ENCODE measurements at regions not wholly inside any gene's neighbourhood (a gene's known extent, or its start where the extent isn't known, plus 50 kb on each side); places are given as distances from the start of the nearest gene placed in this dataset.
"Not testable (repeated sequence)": the region's sequence is repeated elsewhere in the genome, so short reads cannot be mapped to it uniquely, and the experiment has no call there.

- Histone ChIP-seq H3K27ac (no peak overlapping the region), H3K4me3 (no peak overlapping the region), H3K4me2 (ENCODE audit: unreplicated experiment) (no peak overlapping the region), H3K9ac (no peak overlapping the region), H3K4me1 (ENCODE audit: insufficient read depth) (no peaks in the 10 kb centered on the region), H3K36me3 (ENCODE audit: low read depth) (no peaks in the 10 kb centered on the region), H2AFZ (no peak overlapping the region), H3K27me3 (replicated peaks; ENCODE audit: insufficient read depth) (no peaks in the 10 kb centered on the region), H3K9me3 (ENCODE audit: low read depth) (no peaks in the 10 kb centered on the region), H3K79me2 (ENCODE audit: insufficient read depth) (no peaks in the 10 kb centered on the region), H3K9me2 (ENCODE audit: insufficient read depth) (no peaks in the 10 kb centered on the region), H3F3A (ENCODE audit: insufficient read depth) (no peaks in the 10 kb centered on the region), H4K20me1 (ENCODE audit: insufficient read depth) (no peaks in the 10 kb centered on the region)
- TF ChIP-seq EZH2 (IDR thresholded peaks at IDR 0.05; ENCODE audit: insufficient read depth, poor library complexity, severe bottlenecking): no peak
- no peak for TF ChIP-seq EZH2phosphoT487 (IDR thresholded peaks at IDR 0.05; ENCODE audit: insufficient read depth, low read depth)
- WGBS, 2 experiments (ENCODE audit: low coverage in 1 of 2, low lambda C conversion rate in 2 of 2, missing lambda C conversion rate in 2 of 2): 56 to 68% methylated on average over 19 of the region's 19 CpGs
- no peak for DNase-seq
- in situ Hi-C loops (cut with MboI): no loop called here
Observed at GRCh38 chr12:74171478-74171909, 366.1 kb upstream of the ATXN7L3B start.

GRCh38 chr12:74174961-74175360 lies 362.7 kb upstream of the ATXN7L3B start:
- H3K36me3 ChIP-seq (ENCODE audit: low read depth); H2AFZ ChIP-seq; H3K4me2 ChIP-seq (ENCODE audit: unreplicated experiment); H3K9me3 ChIP-seq (ENCODE audit: low read depth); H3K4me3 ChIP-seq; DNase-seq; H3K27ac ChIP-seq; H3K27me3 ChIP-seq (replicated peaks; ENCODE audit: insufficient read depth); H3K4me1 ChIP-seq (ENCODE audit: insufficient read depth); H3K79me2 ChIP-seq (ENCODE audit: insufficient read depth); H3K9me2 ChIP-seq (ENCODE audit: insufficient read depth); H4K20me1 ChIP-seq (ENCODE audit: insufficient read depth); in situ Hi-C loops (cut with MboI); H3K9ac ChIP-seq; H3F3A ChIP-seq (ENCODE audit: insufficient read depth): not testable (repeated sequence)
- 24 to 33% methylated on average over 4 of the region's 4 CpGs for WGBS, 2 experiments (ENCODE audit: low coverage in 1 of 2, low lambda C conversion rate in 2 of 2, missing lambda C conversion rate in 2 of 2)

- no peaks in the 10 kb centered on the region for H3F3A ChIP-seq (ENCODE audit: insufficient read depth)
- no peak for DNase-seq
- no peak overlapping the region for H2AFZ ChIP-seq
- no peaks in the 10 kb centered on the region for H3K4me1 ChIP-seq (ENCODE audit: insufficient read depth)
- no peak overlapping the region for H3K4me3 ChIP-seq
- H3K9ac ChIP-seq: no peak overlapping the region
- peaks cover 3% of the 10 kb centered on the region for H3K9me3 ChIP-seq (ENCODE audit: low read depth)
- no peaks in the 10 kb centered on the region for H3K9me2 ChIP-seq (ENCODE audit: insufficient read depth)
- no peaks in the 10 kb centered on the region for H4K20me1 ChIP-seq (ENCODE audit: insufficient read depth)
- WGBS, 2 experiments (ENCODE audit: low coverage in 1 of 2, low lambda C conversion rate in 2 of 2, missing lambda C conversion rate in 2 of 2): 8 to 9% methylated on average over 2 of the region's 2 CpGs
- in situ Hi-C loops (cut with MboI): no loop called here
- H3K36me3 ChIP-seq (ENCODE audit: low read depth): no peaks in the 10 kb centered on the region
- H3K79me2 ChIP-seq (ENCODE audit: insufficient read depth): no peaks in the 10 kb centered on the region
- H3K27me3 ChIP-seq (replicated peaks; ENCODE audit: insufficient read depth): no peaks in the 10 kb centered on the region
- no peak overlapping the region for H3K4me2 ChIP-seq (ENCODE audit: unreplicated experiment)
- no peak overlapping the region for H3K27ac ChIP-seq
- no peak for TF ChIP-seq EZH2 (IDR thresholded peaks at IDR 0.05; ENCODE audit: insufficient read depth, poor library complexity, severe bottlenecking)
- no peak for TF ChIP-seq EZH2phosphoT487 (IDR thresholded peaks at IDR 0.05; ENCODE audit: insufficient read depth, low read depth)
Observed at GRCh38 chr12:74185360-74185759, 352.3 kb upstream of the ATXN7L3B start.

GRCh38 chr12:74193191-74193590 lies 344.4 kb upstream of the ATXN7L3B start:
- WGBS, 2 experiments (ENCODE audit: low coverage in 1 of 2, low lambda C conversion rate in 2 of 2, missing lambda C conversion rate in 2 of 2): 5 to 14% methylated on average over 2 of the region's 2 CpGs
- Histone ChIP-seq H3K4me1 (ENCODE audit: insufficient read depth) (no peaks in the 10 kb centered on the region), H3K9me3 (ENCODE audit: low read depth) (no peaks in the 10 kb centered on the region), H2AFZ (no peak overlapping the region), H3K4me3 (no peak overlapping the region), H3K36me3 (ENCODE audit: low read depth) (no peaks in the 10 kb centered on the region), H3K9me2 (ENCODE audit: insufficient read depth) (no peaks in the 10 kb centered on the region), H4K20me1 (ENCODE audit: insufficient read depth) (no peaks in the 10 kb centered on the region), H3K27me3 (replicated peaks; ENCODE audit: insufficient read depth) (no peaks in the 10 kb centered on the region), H3K4me2 (ENCODE audit: unreplicated experiment) (no peak overlapping the region), H3F3A (ENCODE audit: insufficient read depth) (no peaks in the 10 kb centered on the region), H3K9ac (no peak overlapping the region), H3K79me2 (ENCODE audit: insufficient read depth) (no peaks in the 10 kb centered on the region), H3K27ac (no peak overlapping the region)
- no peak for DNase-seq
- in situ Hi-C loops (cut with MboI): no loop called here
- no peak for TF ChIP-seq EZH2 (IDR thresholded peaks at IDR 0.05; ENCODE audit: insufficient read depth, poor library complexity, severe bottlenecking)
- no peak for TF ChIP-seq EZH2phosphoT487 (IDR thresholded peaks at IDR 0.05; ENCODE audit: insufficient read depth, low read depth)

GRCh38 chr12:74204236-74204635 lies 333.4 kb upstream of the ATXN7L3B start:
- Histone ChIP-seq H3K9me2 (ENCODE audit: insufficient read depth) (no peaks in the 10 kb centered on the region), H3K4me1 (ENCODE audit: insufficient read depth) (no peaks in the 10 kb centered on the region), H3K27ac (no peak overlapping the region), H3F3A (ENCODE audit: insufficient read depth) (no peaks in the 10 kb centered on the region), H3K9me3 (ENCODE audit: low read depth) (no peaks in the 10 kb centered on the region), H3K27me3 (replicated peaks; ENCODE audit: insufficient read depth) (no peaks in the 10 kb centered on the region), H3K4me2 (ENCODE audit: unreplicated experiment) (no peak overlapping the region), H3K79me2 (ENCODE audit: insufficient read depth) (no peaks in the 10 kb centered on the region), H3K4me3 (no peak overlapping the region), H2AFZ (no peak overlapping the region), H3K36me3 (ENCODE audit: low read depth) (no peaks in the 10 kb centered on the region), H4K20me1 (ENCODE audit: insufficient read depth) (no peaks in the 10 kb centered on the region), H3K9ac (no peak overlapping the region)
- DNase-seq: no peak
- TF ChIP-seq EZH2 (IDR thresholded peaks at IDR 0.05; ENCODE audit: insufficient read depth, poor library complexity, severe bottlenecking) (no peak), EZH2phosphoT487 (IDR thresholded peaks at IDR 0.05; ENCODE audit: insufficient read depth, low read depth) (no peak)
- WGBS, 2 experiments (ENCODE audit: low coverage in 1 of 2, low lambda C conversion rate in 2 of 2, missing lambda C conversion rate in 2 of 2): 15 to 18% methylated on average over 3 of the region's 3 CpGs
- in situ Hi-C loops (cut with MboI): no loop called here

All from GM23248 (cell line).